ENCODE measurements at regions not wholly inside any gene's neighbourhood (a gene's known extent, or its start where the extent isn't known, plus 50 kb on each side); places are given as distances from the start of the nearest gene placed in this dataset.

DNA sequence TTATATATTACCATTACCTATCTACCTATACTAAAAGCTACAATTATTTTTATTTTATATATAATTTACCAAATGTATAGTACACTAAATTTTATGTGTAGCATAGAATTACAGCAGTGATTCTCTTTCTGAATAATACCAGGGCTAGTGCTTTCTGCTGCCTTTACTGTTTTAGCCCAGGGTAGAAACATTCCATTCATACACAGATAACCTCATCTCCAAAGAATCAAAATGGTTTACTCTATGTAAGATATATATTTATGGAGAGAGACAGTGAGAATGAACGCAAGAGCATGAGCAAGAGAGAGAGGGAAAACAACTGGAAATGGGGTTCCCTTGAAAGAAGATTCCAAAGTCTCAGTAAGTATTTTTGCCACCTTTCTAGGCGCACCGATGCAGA lies 56.3 kb upstream of the ATXN1 start:
- TF ChIP-seq POLR2AphosphoS5 (IDR thresholded peaks at IDR 0.05) = no peak
- TF ChIP-seq, protein P1, sequence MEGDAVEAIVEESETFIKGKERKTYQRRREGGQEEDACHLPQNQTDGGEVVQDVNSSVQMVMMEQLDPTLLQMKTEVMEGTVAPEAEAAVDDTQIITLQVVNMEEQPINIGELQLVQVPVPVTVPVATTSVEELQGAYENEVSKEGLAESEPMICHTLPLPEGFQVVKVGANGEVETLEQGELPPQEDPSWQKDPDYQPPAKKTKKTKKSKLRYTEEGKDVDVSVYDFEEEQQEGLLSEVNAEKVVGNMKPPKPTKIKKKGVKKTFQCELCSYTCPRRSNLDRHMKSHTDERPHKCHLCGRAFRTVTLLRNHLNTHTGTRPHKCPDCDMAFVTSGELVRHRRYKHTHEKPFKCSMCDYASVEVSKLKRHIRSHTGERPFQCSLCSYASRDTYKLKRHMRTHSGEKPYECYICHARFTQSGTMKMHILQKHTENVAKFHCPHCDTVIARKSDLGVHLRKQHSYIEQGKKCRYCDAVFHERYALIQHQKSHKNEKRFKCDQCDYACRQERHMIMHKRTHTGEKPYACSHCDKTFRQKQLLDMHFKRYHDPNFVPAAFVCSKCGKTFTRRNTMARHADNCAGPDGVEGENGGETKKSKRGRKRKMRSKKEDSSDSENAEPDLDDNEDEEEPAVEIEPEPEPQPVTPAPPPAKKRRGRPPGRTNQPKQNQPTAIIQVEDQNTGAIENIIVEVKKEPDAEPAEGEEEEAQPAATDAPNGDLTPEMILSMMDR (IDR thresholded peaks at IDR 0.05) = no peak
- no peak for TF ChIP-seq POLR2A (IDR thresholded peaks at IDR 0.05)
- TF ChIP-seq EP300 (IDR thresholded peaks at IDR 0.05) = no peak

Data from suprapubic skin (tissue), 4 donors.